Stimulated activated CD8-positive, alpha-beta memory T cell treated with anti-CD3 and anti-CD28 coated beads, Interleukin-15, amount 100 ng/mL, for 1 hour (primary cell): ENCODE measurements at regions not wholly inside any gene's neighbourhood (a gene's known extent, or its start where the extent isn't known, plus 50 kb on each side); places are given as distances from the start of the nearest gene placed in this dataset.
"Not testable (repeated sequence)": the region's sequence is repeated elsewhere in the genome, so short reads cannot be mapped to it uniquely, and the experiment has no call there.

Experiments used
- DNase-seq: peaks from one replicate; pipeline ENCODE4 v3.0.0-alpha.2; 2020; ENCODE audit warnings: low read depth

DNA sequence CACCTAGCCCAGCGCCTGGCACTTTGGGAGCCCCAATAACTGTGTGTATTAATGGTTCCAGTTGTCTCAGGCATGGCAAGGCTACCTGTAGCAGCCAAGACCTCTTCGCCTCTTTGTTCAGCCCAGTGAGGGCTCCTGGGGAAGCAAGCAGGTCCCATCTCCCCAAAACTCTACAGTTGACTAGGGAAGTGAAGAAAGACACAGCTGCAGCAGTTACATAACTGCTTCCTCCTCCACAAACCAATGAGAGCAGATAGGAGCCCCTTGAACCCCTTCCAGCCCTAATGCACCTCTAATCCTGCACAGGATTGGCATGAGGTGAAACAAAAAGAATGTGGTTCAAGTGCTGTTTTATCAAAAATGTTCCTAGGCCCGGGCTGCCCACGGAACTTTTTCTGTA is 100.5 kb downstream of the SYF2 start:
- no peak for DNase-seq

DNA sequence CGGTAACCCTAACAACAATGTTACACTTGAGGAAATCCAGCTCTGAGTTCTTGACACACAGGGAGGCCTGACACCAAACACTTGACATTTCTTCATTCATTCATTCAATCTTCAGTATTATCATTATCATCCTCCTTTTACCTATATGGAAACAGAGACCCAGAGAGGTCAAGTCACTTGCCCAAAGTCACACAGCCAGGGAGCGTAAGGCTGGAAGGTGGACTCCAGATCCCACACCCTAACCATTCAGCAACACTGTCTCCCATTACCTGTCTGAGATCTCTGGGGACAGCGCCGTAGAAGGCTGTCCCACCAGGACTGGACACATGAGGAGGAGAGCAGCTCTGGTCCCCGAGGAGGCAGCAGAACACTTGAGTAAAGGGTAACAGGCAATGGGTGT is 101.4 kb downstream of the SYF2 start:
- DNase-seq: no peak

DNA sequence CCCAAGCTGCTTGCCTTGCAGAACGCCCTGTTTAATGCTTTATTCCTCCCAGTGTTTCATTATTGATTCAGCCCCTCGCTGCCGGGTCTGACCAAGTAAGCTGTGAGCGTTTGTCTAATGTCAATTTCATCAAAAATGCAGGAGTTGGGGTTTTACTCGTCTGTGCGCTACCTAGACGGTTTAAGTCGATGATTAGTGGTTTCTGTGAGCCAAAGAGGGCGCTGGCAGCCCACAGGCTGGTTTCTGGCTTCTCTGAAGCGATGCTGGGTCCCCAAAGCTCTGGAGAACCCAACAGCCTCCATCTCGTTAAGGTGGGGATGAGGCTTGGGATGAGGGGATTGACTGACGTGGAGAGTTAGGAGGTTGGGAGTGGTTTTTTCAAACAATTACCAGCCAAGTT is 102.9 kb downstream of the SYF2 start:
- no peak for DNase-seq

DNA sequence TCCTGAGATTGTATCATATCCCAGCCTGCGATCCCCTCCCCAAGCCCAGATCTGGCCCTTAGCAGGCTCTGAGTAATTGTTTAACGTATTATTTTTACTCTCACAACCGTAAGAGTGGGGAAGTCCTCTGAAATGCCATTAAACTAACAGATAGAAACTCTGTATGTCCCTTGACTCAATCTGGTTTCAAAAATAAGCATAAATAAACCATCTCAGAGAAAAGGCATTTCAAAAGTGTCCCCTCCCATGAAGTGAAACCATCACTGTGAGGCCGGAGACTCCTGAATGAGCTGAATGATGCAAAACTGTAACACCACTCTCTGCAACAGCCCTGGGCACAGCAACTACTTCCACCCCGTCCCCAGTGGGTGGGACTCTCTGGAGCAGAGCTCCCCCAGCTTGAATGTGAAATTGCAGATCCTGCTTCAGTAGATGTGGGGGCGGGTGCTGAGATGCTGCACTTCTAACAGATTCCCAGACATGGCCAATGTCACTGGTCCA is 104.1 kb downstream of the SYF2 start:
- no peak for DNase-seq

DNA sequence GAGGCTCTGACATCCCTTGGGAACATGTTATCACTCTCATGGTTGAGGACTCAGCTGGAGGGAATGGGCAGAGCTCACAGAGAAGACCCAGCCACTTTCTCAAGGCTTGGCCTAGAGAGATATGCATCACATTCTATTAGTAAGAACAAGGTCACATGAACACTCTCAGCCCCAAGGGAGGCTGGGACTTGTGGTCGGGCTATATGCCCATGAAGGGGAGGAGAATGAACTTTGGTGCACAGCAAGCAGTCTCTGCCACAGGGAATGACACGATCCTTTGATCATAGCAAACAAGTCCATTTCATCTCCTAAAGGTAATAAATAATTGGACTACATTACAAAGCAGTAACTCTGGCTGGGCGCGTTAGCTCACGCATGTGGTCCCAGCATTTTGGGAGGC is 105.7 kb downstream of the SYF2 start:
- no peak for DNase-seq

DNA sequence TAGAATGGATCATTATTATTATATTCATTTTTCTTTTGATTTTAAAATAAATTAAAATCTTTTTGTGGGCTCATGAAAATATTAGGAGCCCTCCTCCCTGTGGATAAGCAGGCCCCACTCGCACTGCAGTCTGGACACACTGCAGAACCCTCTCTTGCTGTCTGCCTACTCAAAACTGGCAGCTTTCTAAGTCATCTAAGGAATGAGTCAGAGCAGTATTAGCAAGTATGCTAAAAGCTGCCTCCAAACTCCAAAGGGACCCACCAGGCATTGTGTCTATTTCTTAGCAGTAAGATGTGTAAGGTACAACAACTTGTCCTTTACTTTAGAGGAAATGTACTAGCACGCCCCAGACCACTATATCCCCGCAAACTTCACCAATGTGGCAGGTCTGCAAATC is 108.8 kb downstream of the SYF2 start:
- DNase-seq: no peak

DNA sequence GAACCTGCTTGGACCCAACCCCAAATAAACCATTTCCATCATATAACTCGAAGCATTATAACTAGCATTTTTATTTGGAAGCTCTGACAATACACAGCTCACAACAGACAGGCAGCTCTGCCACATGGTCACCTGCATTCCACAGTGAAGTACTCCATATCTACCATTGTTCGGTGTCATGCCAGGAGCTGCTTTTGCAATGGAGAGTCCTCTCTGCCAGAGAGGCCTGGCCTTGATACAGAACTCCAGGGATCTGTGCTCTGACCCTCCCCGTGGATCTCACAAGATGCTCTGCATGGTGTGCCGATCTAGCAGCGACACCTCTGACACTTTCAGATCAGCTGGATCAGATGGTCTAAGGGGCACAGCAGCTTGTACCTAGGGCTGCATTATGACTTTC is 109.6 kb downstream of the SYF2 start:
- no peak for DNase-seq

DNA sequence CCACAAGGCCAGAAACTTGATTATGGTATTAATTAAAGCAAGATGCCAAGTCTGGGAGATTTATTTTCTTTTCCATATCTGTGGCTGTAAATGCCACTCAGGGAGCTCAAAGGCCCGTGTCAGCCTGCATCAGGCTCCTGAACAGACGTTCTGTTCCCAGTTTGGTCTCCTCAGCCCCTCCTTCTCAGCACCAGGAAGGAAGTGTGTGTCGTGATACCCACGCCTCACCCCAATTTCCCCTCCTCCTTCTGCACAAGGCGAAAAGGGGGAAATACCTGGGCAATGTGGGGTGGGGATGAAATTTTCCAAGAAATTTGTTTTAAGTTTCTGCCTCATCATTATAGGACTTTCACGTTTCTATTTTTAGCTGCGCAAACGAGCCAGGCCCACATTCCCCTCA is 112.0 kb downstream of the SYF2 start:
- no peak for DNase-seq

DNA sequence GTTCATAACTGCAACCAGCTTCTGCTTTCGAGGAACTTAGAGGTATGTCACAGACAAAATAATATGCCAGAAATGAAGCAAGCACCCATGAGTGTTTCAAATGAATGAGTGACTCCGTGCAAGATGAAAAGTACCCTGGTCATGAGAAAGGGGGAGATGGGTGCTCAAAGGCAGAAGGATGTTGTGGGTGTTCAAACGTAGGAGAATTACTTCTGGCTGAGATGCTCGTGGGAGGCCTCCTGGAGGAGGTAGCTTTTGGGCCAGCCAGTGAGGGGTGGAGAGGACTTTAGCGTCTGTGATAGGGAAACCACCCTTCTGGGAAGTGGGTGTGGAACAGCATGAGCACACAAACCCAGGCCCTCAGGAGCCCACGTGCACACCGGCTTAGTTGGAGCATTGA is 113.8 kb downstream of the SYF2 start:
- no peak for DNase-seq

DNA sequence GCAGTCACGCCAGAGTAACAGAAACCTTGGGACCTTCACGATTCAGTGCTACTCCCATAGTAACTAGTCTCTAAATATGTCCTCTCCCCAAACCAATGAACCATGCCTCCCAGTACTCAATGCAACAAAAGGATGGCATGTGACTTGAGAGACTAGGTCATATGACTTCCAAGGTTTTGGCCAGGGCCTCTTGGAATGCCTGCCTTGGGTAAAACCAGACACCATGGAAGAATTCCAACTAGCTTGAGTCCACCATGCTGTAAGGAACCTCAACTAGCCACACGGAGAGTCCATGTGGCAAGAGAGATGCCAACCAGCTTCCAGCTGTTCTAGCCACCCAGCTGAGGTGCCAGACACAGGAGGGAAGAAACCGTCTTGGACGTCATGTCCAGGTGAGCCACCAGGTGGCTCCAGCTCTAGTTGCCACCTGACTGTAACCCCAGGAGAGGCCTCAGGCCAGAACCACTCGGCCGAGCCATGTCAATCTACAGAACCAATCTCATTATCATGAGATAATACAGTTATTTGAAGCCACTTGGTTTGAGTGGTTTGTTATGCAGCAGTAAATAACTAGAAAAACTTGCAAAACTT is 115.0 kb downstream of the SYF2 start:
- no peak for DNase-seq

DNA sequence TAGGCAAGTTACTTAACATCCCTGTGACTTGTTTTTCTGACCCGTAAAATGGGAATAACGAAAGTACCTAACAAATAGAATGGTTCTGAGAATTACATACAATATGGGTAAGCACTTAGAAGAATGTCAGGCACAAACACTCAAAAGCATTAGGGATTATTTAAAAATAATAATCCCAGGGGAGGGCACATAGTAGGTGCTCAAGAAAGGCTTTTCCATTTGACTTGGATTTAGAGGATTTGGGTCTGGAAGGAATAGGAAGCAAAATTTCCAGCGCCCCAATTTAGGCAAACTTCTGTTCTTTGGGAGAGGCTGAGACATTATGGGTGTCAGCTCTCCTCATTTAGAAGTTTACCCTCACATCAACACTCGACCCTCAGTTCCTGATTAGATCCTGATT is 115.5 kb downstream of the SYF2 start:
- no peak for DNase-seq

DNA sequence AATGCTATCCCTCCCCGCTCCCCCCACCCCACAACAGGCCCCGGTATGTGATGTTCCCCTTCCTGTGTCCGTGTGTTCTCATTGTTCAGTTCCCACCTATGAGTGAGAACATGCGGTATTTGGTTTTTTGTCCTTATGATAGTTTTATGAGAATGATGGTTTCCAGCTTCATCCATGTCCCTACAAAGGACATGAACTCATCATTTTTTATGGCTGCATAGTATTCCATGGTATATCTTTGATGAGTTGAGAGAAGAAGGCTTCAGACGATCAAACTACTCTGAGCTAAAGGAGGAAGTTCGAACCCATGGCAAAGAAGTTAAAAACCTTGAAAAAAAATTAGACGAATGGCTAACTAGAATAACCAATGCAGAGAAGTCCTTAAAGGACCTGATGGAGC is 116.2 kb downstream of the SYF2 start:
- DNase-seq: not testable (repeated sequence)

DNA sequence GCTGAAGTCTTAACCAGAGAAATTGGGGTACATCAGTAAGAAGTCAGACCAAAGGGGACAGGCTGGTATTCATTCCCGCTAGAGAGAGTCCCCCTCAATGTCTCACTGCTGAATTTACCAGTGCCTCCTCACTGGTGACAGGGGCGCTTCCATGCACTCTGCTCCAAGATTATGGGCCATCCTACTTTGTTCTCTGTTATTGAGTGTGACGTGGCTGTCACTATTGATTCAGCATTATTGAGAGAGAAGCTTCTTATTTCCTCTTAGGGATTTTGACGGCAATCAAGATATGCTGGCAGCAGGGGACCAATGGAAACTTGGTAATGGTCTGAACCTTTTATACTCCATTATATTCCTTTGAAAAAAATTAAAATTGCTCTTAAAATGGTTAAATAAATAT is 118.6 kb downstream of the SYF2 start:
- no peak for DNase-seq

DNA sequence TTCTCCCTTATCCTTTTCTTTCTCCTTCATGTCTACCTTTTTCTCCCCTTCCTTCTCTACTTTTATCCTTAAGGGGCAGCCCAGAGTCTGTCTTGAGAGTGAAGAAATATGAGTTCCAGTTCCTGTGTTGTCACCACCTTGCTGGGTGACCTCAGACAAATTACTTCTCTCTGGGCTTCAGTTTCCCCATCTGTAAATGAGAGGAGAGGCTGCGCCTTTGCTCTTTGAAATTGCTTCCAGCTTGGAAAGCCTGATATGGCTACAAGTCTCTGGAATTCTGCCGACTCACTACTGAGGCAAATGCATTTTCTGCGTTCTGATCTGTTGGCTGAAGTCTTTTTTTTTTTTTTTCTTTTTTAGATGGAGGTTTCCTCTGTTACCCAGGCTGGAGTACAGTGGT is 119.2 kb downstream of the SYF2 start:
- DNase-seq: no peak

DNA sequence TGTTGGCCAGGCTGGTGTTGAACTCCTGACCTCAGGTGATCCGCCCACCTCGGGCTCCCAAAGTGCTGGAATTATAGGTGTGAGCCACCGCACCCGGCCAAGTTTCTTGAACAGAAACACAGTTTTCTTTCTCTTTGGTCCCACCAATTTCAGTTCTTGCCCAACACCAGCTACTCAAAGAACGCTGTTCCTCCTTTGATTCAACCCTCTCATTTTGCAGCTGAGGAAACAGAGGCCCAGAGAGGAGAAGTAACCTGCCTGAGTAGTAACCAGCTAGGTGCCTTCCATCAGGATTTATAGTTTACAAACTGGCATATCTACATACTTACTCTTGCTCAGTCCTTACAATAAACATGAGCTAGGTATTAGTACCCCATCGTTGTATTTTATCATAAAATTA is 119.9 kb downstream of the SYF2 start:
- DNase-seq: no peak

DNA sequence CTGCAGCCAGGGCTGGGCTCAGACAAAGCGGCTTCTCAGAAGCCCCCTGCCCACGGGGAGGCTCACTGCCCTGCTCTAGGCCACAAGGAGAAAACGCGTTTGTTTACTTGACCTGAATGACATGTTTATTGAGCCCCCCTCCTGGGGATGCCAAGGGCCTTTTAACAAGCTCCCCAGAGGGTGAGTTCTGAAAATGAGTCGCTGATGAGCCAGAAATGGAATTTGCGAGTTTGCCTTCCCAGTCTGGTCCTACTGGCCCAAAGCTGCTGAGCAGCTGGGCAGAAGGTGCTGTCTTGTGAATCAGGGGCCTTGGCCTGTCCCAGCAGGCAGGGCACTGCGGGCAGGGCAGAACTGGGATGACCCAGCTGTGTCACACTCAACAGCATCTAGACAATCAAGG is 120.6 kb downstream of the SYF2 start:
- no peak for DNase-seq

DNA sequence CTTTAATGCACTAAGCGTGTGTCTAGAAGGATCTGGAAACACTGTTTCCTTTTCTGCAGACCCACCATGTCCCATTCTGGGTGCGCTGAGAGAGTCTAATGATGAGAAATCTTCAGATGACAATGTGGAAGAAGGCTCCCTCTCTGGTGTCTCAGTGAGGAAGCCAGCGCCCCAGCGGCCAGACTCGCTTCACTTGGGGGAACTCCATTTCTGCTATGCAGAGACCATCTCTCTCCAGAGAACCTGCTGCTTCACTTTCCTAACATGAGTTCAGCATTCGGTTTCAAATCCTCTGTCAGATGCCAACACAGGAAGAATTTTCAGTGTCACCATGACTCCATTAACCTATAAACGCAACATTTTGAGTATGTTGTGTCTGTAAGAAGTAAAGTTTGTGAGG is 121.8 kb downstream of the SYF2 start:
- no peak for DNase-seq

DNA sequence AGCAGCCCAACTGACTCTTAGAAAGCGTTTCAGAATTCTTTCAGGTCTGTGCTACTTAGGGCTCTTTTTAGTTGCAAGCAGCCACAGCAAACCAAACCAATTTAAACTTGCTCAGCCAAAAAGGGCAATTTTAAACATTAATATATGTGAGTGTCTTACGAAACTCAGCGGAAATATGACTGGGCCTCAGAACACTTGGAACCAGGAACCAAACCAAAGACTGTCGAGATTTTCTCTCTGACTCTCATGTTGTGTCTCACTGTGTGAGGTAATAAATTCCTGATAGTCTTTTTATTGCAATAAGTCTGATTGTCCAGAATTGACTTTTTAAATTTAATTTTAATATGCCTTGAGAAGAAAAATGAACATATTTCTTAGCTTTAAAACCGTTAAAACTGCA is 122.3 kb downstream of the SYF2 start:
- DNase-seq: no peak

DNA sequence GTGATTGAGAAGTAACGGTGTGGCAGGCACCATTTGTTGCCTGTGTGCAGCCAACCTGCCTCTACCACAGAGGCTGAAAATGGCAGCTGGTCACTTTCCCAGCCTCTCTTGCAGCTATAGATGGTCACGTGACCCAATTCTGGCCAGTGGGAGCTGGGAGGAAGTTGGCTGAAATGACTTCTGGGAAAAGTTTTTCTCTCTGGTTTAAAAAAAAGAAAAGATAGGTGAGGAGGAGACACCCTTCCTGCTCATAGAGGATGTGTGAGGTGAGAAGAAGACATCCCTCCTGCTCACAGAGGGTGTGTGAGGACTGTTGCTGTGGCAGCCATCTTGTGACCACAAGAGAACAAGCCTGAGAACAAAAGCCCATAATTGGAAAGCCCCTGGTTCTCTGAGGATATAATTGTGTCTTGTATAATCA is 122.8 kb downstream of the SYF2 start:
- no peak for DNase-seq

DNA sequence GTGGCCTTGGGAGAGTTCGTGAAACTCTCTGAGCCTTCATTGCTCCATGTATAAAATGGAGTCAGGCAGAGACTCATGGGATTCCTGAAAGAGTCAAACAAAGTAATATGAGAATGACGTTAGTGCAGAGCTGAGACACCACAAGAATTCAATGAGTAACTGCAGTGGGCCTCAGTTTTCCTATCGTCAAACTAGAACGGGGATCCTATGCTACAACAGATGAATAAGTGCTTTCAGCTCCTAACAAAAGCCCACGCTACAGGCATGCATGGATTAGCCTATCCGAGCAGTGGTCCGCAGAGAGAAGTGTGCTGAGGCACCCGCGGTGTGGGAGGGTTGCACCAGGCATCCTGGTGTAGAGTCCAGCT is 124.7 kb downstream of the SYF2 start:
- DNase-seq: no peak

DNA sequence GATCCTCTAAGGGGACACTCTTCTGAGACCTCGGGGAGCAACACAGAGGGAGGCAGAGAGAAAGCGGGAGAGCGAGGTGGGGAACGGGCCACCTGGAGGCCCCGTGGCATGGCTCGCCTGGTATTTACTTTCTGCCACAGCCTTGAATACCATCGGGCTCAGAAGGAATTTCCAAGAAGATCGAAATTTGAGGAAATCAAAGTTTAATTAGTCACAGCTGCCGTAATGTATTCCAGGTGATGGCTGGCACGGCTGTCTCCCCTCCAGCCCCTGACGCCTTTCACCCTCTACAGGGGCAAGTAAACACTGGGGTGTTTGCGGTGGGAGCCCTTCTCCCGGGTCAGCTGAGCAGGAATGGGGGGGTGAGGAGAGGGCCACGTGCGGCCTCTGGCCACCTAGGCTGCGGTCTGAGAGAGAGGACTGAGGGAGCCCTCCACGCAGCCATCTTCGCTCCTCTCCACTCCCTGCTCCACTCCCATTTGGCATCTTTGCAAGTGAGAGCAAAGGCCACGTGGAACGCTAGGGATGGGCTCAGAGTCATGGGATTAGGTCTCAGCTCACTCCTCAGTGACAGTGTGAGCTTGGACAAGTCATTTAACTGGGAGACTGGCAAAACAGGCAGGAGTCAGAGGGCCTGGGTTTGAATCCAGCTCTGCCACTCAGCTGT is 125.2 kb downstream of the SYF2 start:
- DNase-seq: no peak

DNA sequence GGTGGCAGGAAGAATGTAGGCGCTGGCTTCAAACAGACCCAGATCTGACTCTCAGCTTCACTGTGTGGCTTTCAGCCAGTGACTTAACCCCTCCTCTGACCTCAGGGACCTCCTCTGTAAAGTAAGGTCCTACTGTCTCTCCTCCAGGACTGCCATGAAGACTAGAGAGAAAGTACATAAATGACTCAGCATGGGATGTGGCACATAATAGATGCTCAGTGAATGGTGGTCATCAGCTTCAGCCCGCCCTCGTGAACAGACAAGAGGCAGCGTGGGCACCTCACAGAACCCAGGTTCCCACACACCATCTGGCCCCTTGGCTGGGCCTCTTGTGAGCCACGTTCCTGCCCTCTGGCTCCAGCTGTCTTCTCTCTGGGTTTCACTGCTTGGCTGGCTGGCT is 126.0 kb downstream of the SYF2 start:
- no peak for DNase-seq

DNA sequence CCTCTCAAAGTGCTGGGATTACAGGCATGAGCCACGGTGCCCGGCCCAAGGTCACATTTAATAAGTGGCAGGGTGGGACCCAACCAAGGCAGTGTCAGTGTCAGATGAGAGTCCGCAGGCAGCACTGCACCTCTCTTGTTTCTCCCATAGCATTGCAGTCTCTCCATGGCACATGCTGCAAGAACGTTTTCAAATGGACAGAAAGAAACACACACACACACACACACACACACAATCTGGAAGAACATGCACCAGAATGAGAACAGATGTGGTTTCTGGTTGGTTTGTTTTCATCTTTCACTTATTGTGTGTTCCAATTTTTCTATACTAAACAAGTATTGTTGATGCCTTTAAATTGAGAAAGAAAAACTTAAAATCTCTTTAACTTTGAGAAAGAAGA is 126.5 kb downstream of the SYF2 start:
- DNase-seq: no peak

DNA sequence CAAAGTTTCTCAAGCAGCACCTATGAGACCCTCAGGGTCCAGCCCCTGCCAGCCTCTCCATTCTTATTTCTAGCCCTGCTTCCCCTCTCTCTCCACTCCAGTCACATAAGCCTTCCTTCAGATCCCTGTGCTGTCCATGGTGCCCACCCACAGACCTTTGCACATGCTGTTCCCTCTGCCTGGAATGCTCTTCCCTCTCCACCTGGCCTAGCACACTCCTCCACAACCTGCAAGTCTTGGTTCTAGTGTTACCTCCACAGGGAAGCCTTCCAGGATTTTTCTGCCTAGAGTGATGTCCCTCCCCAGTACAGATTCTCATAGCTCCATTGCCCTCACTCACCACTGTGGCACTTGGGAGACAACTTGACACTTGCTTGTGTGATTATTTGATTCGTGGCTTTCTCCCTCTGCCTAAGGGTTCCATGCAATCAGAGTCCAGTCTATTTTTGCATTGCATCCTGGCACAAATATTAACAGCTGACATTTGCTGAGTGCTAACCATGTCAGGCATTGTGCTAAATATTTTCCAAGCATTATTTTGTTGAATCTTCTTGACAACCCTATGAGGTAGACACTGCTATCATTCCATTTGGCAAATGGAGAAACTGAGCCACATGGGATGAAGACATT is 127.3 kb downstream of the SYF2 start:
- DNase-seq: no peak
